ENCODE measurements at regions not wholly inside any gene's neighbourhood (a gene's known extent, or its start where the extent isn't known, plus 50 kb on each side); places are given as distances from the start of the nearest gene placed in this dataset.

DNA sequence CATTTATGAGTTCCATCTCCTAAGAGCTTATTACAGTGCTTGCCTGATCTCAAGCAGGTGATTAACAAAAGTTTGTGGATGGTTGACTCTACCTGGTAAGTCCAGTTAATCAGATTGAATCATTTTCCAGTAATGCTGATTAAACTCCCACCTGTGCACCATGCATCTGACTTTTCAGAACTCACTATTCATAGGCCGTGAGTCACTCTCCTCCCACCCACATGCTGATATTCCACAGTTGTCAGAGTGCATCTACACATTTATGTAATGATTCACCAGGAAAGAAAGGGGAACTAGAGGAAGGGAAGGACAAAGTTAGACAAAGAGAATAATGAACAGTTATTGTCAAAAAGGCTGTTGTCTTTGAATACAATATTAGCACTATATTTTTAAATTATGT is 106.2 kb upstream of the UBE3A start:
- 55% methylated on average over 1 of the region's 1 CpG for WGBS (ENCODE audit: insufficient coverage, low coverage, low lambda C conversion rate, missing lambda C conversion rate)
- intact Hi-C loops (cut with DNase I), result no loop called here
- no peak for TF ChIP-seq POLR2A (IDR thresholded peaks at IDR 0.05)
- TF ChIP-seq, protein P1, sequence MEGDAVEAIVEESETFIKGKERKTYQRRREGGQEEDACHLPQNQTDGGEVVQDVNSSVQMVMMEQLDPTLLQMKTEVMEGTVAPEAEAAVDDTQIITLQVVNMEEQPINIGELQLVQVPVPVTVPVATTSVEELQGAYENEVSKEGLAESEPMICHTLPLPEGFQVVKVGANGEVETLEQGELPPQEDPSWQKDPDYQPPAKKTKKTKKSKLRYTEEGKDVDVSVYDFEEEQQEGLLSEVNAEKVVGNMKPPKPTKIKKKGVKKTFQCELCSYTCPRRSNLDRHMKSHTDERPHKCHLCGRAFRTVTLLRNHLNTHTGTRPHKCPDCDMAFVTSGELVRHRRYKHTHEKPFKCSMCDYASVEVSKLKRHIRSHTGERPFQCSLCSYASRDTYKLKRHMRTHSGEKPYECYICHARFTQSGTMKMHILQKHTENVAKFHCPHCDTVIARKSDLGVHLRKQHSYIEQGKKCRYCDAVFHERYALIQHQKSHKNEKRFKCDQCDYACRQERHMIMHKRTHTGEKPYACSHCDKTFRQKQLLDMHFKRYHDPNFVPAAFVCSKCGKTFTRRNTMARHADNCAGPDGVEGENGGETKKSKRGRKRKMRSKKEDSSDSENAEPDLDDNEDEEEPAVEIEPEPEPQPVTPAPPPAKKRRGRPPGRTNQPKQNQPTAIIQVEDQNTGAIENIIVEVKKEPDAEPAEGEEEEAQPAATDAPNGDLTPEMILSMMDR (IDR thresholded peaks at IDR 0.05), result no peak

DNA sequence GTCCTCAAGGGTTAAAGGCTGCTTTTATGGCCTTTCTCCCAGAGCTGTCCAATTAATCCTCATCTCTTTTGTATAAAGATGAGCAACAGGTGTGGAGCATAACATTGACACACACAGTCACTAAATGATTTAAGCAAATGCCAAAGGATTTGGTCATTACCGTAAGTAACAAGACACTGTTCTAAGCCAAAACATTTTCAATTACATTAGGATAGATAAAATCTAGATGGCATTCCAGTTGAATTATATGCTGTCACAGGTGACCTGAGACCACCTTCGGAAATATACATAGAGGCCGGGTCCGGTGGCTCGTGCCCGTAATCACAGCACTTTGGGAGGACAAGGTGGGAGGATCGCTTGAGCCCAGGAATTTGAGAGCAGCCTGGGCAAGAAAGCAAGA is 105.3 kb upstream of the UBE3A start:
- Histone ChIP-seq H3K36me3 (no peaks in the 10 kb centered on the region), H3K4me3 (no peak overlapping the region), H3K27me3 (no peaks in the 10 kb centered on the region), H3K27ac (no peak overlapping the region), H3K4me1 (peaks cover 0 to 24% (median 0%) of the 10 kb centered on the region in 4 donors), H3K9me3 (no peaks in the 10 kb centered on the region)
- intact Hi-C loops (cut with DNase I), result no loop called here
- ATAC-seq (no peak), DNase-seq (no peak)
- TF ChIP-seq, protein P1 (IDR thresholded peaks at IDR 0.05), result no peak
- no peak for TF ChIP-seq POLR2A (IDR thresholded peaks at IDR 0.05)
- WGBS (ENCODE audit: insufficient coverage, low coverage, low lambda C conversion rate, missing lambda C conversion rate), result 93% methylated on average over 7 of the region's 7 CpGs

More for the DNA sequence above, 106.2 kb upstream of the UBE3A start:
- DNase-seq, result no peak
- Histone ChIP-seq H3K9me3 (no peaks in the 10 kb centered on the region), H3K36me3 (no peaks in the 10 kb centered on the region), H3K4me1 (peaks cover 0 to 24% (median 0%) of the 10 kb centered on the region in 4 donors), H3K4me3 (no peak overlapping the region), H3K27ac (no peak overlapping the region), H3K27me3 (no peaks in the 10 kb centered on the region)
- ATAC-seq, result no peak

DNA sequence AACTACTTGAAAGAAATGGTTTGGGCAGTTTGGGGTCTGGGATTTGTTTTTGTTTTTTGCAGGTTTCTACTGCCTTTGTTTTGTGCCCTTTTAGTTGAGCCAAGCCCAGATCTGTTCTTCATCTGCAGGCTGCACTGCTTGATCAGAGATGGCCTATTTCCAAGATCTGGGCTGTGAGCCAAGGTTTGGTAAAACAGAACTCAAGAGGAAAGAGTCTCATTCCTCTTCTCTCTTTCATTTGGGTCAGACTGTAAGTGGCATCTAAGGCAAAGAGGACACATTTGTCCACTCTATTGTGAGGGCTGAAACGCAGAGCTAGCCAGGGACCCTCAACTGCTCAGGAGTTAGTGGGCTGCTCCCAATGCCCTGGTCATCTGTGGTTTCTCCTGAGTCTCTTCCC is 104.4 kb upstream of the UBE3A start:
- H3K27me3 ChIP-seq, result no peaks in the 10 kb centered on the region
- WGBS (ENCODE audit: insufficient coverage, low coverage, low lambda C conversion rate, missing lambda C conversion rate), result no CpG with 5 or more reads among the region's 1 CpG
- TF ChIP-seq, protein P1 (IDR thresholded peaks at IDR 0.05), result no peak
- no peak for TF ChIP-seq POLR2A (IDR thresholded peaks at IDR 0.05)
- no peaks in the 10 kb centered on the region for H3K36me3 ChIP-seq
- peak; percentile 57 to 89 (median 68) for ATAC-seq
- peak in 1 of 3 donors; percentile 73 for DNase-seq
- H3K4me1 ChIP-seq, result peaks cover 0 to 24% (median 0%) of the 10 kb centered on the region in 4 donors
- intact Hi-C loops (cut with DNase I), result no loop called here
- H3K27ac ChIP-seq, result no peak overlapping the region
- H3K4me3 ChIP-seq, result no peak overlapping the region
- H3K9me3 ChIP-seq, result no peaks in the 10 kb centered on the region

DNA sequence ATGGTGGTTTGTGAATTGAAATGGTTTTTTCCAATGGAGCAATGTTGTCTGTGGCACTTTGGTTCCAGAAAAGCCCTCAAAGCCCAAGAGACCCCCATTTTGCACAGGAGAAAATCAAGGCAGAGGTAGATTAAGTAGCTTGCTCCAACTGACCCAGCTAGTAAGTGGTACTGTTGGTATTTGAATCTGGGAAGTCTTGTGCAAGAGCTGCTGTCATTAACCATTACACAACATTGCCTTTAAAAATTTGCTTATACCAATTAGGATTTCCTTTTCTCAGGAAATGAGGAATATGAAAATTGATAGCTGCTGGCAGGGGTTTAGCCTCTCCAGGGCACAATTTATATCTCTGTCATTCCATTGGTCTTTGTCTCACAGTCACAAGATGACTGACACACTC is 102.4 kb upstream of the UBE3A start:
- no peak overlapping the region for H3K4me3 ChIP-seq
- no peaks in the 10 kb centered on the region for H3K9me3 ChIP-seq
- intact Hi-C loops (cut with DNase I), result no loop called here
- no peaks in the 10 kb centered on the region for H3K27me3 ChIP-seq
- DNase-seq (no peak), ATAC-seq (peak in 1 of 4 donors; percentile 61)
- H3K36me3 ChIP-seq, result no peaks in the 10 kb centered on the region
- H3K4me1 ChIP-seq, result peaks cover 0 to 24% (median 0%) of the 10 kb centered on the region in 4 donors
- TF ChIP-seq, protein P1 (IDR thresholded peaks at IDR 0.05), result no peak
- TF ChIP-seq POLR2A (IDR thresholded peaks at IDR 0.05), result no peak
- H3K27ac ChIP-seq, result no peak overlapping the region

Measured in right lobe of liver (tissue), 6 donors.